Superior temporal gyrus (tissue), 1 donor: ENCODE measurements at regions not wholly inside any gene's neighbourhood (a gene's known extent, or its start where the extent isn't known, plus 50 kb on each side); places are given as distances from the start of the nearest gene placed in this dataset.
"Not testable (repeated sequence)": the region's sequence is repeated elsewhere in the genome, so short reads cannot be mapped to it uniquely, and the experiment has no call there.

Source experiments
- DNase-seq: peaks from one replicate; pipeline ENCODE4 v3.0.0-alpha.2; 2016; ENCODE audit errors: extremely low spot score

GRCh38 chr2:7758073-7758759 is 841.0 kb downstream of the RNF144A start:
- no peak for DNase-seq

DNA sequence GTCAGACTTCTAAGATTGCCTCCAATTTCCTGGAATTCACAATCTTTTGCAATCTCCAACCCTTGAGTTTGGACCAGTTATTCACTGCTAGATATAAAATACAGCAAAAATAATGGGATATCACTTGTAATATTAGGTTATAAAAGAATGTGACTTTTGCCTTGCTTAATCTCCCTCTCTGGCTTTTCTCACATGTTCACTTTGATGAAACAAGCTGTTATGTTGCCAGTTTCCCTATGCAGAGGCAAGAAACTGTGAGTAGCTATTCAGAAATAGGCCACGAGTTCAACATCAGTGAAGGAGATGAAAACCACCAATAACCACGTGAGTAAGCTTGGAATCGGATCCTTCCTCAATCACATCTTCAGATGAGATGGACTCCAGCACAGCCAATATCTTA is 842.7 kb downstream of the RNF144A start:
- DNase-seq: no peak

GRCh38 chr2:7763418-7763817 is 846.2 kb downstream of the RNF144A start:
- not testable (repeated sequence) for DNase-seq

GRCh38 chr2:7765236-7765635 is 848.0 kb downstream of the RNF144A start:
- no peak for DNase-seq

DNA sequence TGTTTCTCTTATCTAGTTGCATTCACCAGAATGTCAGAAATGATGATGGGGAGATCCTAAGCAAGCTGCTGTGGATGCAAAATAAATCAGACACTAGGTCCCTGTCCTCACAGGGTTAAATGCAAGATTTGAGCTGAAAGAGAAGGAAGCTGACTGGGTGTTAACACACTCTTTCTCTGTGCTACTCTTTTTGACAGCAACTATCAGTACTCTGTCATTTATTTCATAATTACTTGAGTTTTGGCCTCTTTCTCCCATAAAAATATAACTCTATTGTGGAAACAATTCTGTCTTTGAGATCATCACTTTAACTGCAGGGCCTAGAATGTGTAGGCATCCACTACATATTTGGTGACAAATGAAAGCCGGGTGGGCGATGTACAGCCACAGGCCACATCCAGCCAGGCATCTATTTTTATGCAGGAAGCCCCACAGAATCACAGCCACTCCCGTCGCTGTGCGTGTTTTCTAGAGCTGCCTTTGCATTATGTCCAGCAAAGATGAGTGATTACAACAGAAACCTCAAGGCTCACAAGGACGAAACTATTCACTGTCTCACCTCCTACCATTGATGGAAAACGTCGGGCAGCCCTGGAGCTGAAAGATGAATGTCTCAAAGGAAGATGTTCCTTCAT is 849.0 kb downstream of the RNF144A start:
- DNase-seq: no peak

- no peak for DNase-seq
Observed at GRCh38 chr2:7766978-7767565, 849.9 kb downstream of the RNF144A start.

GRCh38 chr2:7767902-7768301 is 850.7 kb downstream of the RNF144A start:
- no peak for DNase-seq

GRCh38 chr2:7771781-7772180 is 854.6 kb downstream of the RNF144A start:
- DNase-seq: no peak

DNA sequence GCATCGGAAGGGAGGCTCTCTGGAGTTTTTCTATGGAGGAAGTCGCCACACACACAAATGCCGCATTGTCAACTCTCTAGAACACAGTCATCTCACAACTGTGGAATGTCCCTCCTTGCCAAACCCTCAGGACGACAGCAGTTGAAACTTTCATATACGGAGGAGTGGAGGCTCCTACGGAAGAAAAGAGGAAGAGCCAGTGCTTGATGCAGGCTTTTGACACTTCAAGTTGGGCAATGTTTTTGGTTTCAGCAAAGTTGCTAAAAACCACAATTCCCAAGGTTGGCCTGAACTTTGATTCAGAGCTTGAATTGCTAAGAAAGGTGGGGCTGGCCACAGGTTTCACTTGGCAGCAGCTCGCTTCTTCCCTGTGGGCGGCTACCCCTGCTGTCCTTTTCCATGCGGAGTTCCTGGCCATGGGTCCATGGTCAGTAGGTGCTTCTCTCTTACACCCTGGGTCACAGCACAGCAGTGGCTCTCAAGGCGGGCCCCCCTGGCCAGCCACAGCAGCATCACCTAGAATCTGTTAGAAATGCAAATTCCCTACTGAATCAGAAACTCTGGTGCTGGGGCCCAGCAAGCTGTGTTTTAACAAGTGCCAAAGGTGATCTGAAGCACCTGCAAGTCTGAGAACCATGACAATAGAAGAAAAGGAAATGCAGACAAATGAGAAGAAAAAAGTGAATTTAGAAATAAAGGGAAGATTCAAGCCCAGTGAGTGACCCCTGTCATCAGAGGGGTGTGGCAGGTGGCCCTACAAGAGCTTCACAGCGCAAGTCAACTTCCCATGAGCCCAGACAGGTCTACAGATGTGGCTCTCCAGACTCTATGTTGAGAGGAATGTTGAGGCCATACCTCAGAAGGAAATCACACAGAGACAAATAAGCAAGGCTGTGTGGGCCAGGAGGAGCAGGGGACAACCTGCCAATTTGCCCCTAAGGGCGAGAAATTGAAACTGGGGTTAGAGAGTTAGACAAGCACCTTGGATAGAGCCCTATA is 856.4 kb downstream of the RNF144A start:
- no peak for DNase-seq

DNA sequence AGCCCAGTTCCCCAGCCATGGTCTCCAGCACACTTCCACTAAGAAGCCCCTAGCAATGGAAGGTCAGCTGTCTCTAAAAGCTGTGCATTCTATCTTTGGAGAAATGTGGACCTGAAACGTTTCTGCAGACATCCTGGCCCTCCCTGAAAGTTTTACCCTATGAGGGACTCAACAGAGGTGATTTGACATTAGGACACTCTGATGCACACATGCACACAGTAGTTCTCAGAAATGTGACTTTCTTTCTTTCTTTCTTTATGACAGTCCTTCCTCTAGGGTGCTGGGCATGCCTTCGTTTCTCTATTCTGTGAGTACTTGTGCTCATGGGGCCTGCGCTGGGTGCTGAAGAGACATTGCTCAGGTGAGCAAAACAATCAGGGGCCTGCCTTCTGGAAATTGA is 857.3 kb downstream of the RNF144A start:
- no peak for DNase-seq

- DNase-seq: no peak
Observed at GRCh38 chr2:7777668-7778067, 860.5 kb downstream of the RNF144A start.

GRCh38 chr2:7780321-7780720 is 863.1 kb downstream of the RNF144A start:
- no peak for DNase-seq

GRCh38 chr2:7785700-7786099 is 868.5 kb downstream of the RNF144A start:
- DNase-seq: no peak

DNA sequence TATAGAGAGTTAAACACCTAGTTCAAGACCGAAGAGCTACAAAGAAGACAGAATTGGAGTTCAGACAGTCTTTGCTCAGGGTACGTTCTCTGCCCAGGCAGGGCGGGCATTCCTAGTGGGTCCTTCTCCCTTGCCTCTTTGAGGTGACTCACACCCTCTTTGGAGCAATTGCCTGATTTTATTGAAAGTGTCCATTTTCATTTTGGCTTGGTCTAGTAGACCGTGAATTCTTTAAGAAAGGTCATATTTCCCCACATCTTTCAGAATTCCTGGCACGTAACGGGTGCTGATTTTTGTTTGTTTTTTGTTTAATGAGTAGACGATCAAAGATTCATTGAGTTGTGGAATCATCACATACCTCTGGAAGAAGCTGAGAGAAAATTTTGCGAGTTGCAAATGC is 871.5 kb downstream of the RNF144A start:
- no peak for DNase-seq

GRCh38 chr2:7792031-7792651 is 874.9 kb downstream of the RNF144A start:
- no peak for DNase-seq

DNA sequence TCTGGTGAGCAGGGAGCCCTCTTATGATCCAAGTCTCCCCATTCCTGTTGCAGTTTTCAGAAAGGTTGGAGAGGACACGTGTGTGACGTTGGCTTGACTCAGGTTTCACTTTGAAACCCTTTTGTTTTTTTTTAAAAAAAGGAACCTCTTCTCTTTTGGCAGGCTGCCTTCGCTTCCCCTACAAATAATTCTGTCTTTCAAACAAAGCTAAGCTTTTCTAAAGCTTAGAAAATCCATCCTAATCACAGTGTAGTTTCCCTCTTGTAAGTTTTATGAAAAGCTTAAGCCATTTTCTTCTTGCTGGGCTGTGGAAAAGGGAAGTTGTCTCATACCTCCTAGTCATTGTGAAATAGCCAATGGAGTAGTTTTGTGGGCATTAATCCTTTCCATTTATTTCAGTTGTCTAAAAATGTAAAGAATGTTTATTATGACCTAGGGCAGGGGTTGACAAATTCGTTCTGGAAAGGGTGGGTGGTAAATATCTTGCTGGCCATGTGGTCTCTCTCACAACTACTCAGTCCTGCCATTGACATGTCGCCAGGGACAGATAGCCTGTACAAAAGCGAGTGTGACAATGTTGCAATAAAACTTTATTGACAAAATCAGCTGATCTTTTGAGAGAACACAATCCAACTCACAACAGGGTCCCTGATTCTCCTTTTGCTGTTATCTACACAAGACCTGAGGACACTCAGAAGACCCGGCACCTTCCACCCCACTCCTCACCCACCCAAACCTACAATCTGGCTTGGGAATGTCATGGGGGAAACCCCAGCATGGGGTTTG is 878.8 kb downstream of the RNF144A start:
- no peak for DNase-seq

- DNase-seq: no peak
Observed at GRCh38 chr2:7800031-7800430, 881.8 kb upstream of the ID2 start.

GRCh38 chr2:7801212-7801611 is 880.6 kb upstream of the ID2 start:
- no peak for DNase-seq

GRCh38 chr2:7803515-7803914 is 878.3 kb upstream of the ID2 start:
- no peak for DNase-seq

GRCh38 chr2:7809640-7810039 is 872.2 kb upstream of the ID2 start:
- DNase-seq: no peak

DNA sequence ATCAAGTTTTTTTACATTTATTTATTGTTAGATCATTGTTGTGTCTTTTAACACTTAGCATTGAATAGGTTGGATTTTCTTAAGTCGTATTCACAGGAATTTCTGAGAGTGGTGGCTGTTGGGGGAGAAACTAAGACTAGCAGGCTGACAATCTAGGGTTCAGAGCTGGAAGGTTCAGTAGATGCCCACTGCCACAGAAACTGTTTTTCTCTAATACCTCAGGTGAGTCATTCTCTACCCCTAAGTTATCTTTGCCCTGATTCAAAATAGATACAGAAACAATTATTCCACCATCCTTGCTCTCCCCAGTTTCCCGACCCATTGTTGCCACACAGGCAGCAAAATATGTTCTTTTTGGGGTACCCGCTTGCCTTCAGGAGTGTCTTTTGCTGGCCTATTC is 870.8 kb upstream of the ID2 start:
- DNase-seq: no peak
